ENCODE measurements at regions not wholly inside any gene's neighbourhood (a gene's known extent, or its start where the extent isn't known, plus 50 kb on each side); places are given as distances from the start of the nearest gene placed in this dataset.
"Not testable (repeated sequence)": the region's sequence is repeated elsewhere in the genome, so short reads cannot be mapped to it uniquely, and the experiment has no call there.

GRCh38 chr18:30929718-30930117, 112.8 kb downstream of the DSC3 start:
- DNase-seq: no peak

- DNase-seq: no peak
These were observed 113.5 kb downstream of the DSC3 start for GRCh38 chr18:30929065-30929464.

GRCh38 chr18:30927517-30928075, 114.9 kb downstream of the DSC3 start:
- no peak for DNase-seq

- no peak for DNase-seq
These were observed 115.5 kb downstream of the DSC3 start for GRCh38 chr18:30927042-30927441.

GRCh38 chr18:30925795-30926194, 116.7 kb downstream of the DSC3 start:
- no peak for DNase-seq

GRCh38 chr18:30920757-30921156, 121.8 kb downstream of the DSC3 start:
- DNase-seq: peak; percentile 54

GRCh38 chr18:30920351-30920750, 122.2 kb downstream of the DSC3 start:
- DNase-seq: peak; percentile 75

GRCh38 chr18:30917651-30918050, 124.9 kb downstream of the DSC3 start:
- no peak for DNase-seq

- no peak for DNase-seq
These were observed 127.1 kb downstream of the DSC3 start for GRCh38 chr18:30915336-30915988.

- peak; percentile 17 for DNase-seq
These were observed 134.2 kb downstream of the DSC3 start for GRCh38 chr18:30908381-30908780.

GRCh38 chr18:30903566-30903965, 139.0 kb downstream of the DSC3 start:
- DNase-seq: peak; percentile 76

- no peak for DNase-seq
These were observed 152.8 kb downstream of the DSC3 start for GRCh38 chr18:30889519-30890301.

- DNase-seq: no peak
These were observed 154.2 kb downstream of the DSC3 start for GRCh38 chr18:30888344-30888743.

GRCh38 chr18:30886998-30887397, 155.5 kb downstream of the DSC3 start:
- DNase-seq: no peak

GRCh38 chr18:30870466-30870865, 172.1 kb downstream of the DSC3 start:
- no peak for DNase-seq

- no peak for DNase-seq
These were observed 179.6 kb downstream of the DSC3 start for GRCh38 chr18:30862900-30863299.

GRCh38 chr18:30860741-30861140, 181.8 kb downstream of the DSC3 start:
- DNase-seq: no peak

GRCh38 chr18:30859036-30859435, 183.5 kb downstream of the DSC3 start:
- no peak for DNase-seq

- no peak for DNase-seq
These were observed 184.0 kb downstream of the DSC3 start for GRCh38 chr18:30858560-30858959.

- DNase-seq: no peak
These were observed 186.8 kb downstream of the DSC3 start for GRCh38 chr18:30855762-30856161.

GRCh38 chr18:30852980-30853379, 189.6 kb downstream of the DSC3 start:
- no peak for DNase-seq

- no peak for DNase-seq
These were observed 190.0 kb downstream of the DSC3 start for GRCh38 chr18:30852541-30852940.

GRCh38 chr18:30839056-30839561, 203.4 kb downstream of the DSC3 start:
- DNase-seq: not testable (repeated sequence)

- no peak for DNase-seq
These were observed 213.8 kb downstream of the DSC3 start for GRCh38 chr18:30828700-30829099.
